Umbilical cord (tissue), 1 donor: ENCODE measurements at regions not wholly inside any gene's neighbourhood (a gene's known extent, or its start where the extent isn't known, plus 50 kb on each side); places are given as distances from the start of the nearest gene placed in this dataset.
A peak's percentile ranks its signal among the peaks of the same experiment; 100 is the strongest.

ENCODE experiments used
- DNase-seq: peaks from one replicate; pipeline ENCODE4 v3.0.0-alpha.2; 2015; ENCODE audit warnings: low spot score

DNA sequence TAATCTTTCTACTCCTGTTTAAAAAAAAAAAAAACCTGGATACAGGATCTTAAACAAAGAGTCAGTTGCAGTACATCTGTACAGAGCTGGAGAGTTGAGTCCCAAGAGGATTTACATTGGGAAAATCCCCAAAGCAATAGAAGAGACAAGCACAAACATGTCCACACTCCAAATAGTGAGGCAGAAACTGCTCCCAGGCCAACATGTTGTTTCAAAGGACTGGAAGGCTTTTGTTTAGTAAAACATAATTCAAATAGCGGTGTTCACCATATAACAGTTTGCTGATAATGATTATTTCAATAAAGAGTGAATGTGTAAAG, 425.4 kb downstream of the ADGRL2 start:
- DNase-seq = no peak

DNA sequence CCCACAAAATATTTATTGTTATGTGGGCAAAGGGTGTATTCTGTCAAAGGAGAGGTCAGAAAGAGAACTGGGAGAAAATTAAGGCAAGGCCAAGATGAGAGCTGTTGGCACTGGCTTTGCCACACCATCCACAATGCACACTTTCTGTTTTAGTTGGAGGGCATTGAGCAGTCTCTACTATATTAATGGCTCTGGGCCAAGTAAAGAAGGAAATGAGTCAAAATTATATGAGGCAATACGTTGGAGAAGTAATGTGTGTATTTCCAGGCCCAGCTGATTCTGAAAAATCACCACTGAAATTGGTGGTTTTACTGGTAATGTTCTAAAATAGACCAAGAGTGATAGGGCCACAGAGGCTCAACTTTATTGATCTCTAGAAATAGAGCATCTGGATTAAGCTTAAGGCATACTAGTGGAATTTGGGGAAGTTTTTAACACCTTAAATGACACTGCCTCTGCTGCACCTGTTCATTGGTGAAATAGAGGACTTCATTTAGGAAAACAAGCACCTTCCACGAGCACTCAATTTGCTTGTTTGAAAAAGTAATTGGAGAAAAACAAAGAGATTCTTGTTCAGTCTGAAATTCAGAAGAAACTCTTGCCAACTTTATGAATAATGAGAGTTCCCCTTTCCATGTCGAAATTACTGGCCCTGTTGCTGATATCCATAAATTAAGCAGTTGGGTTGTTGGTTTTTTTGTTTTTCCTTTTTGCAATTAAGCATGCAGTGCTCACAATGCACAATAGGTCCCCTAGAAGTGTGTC, 424.9 kb downstream of the ADGRL2 start:
- DNase-seq = peak; percentile 29

DNA sequence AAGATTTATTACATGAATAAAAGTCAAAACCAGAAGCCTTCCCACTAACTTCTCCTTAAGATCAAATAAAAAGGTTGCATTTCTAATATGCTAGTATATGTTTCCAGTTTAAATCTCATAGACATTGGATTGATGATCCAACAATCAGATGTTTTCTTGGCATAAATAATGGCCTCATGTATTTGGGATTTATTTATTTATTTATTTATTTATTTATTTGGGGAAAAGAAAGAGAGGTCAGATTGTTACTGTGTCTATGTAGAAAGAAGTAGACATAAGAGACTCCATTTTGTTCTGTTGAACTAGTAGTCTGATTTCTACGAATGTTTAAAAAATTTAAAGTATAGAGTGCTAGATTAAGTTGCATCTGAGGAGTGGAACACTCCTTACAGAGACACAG, 422.4 kb downstream of the ADGRL2 start:
- no peak for DNase-seq

DNA sequence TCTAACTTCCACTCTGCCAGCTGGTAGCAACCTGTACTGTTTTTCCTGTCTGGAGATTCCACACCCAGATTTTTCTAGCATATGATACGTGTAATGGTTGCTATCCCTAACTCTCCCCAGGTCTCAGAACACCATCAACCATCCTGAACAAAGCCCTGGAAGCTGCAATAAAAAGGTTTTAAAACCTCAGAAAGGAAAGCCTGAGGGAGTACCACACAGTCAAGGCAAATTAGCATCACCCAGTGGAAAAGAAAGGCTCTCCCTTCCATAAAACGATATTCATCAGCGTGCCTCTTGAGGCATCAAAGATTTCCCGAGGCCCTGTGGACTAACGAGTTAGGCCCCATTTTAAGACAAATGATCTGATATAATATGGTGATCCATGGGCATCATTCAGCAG, 421.0 kb downstream of the ADGRL2 start:
- no peak for DNase-seq

DNA sequence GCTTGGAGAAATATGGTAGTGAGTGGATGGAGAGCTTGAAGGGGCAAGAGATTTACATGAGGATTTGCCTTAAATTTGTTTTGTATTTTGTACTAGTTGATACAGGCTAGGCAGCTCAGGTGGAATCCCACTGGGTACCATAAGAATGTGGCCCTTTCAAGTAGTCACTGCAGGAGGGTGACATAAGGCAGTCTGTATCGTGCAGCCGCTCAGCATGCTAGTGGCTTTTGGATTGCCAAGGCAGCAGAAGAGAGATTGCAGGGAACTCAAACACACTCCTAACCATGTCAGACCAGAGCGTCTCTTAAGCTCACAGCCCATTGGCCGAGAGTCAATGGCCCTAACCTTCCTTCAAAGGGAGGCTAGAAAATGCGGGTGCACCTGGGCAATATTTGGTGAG, 420.0 kb downstream of the ADGRL2 start:
- no peak for DNase-seq

DNA sequence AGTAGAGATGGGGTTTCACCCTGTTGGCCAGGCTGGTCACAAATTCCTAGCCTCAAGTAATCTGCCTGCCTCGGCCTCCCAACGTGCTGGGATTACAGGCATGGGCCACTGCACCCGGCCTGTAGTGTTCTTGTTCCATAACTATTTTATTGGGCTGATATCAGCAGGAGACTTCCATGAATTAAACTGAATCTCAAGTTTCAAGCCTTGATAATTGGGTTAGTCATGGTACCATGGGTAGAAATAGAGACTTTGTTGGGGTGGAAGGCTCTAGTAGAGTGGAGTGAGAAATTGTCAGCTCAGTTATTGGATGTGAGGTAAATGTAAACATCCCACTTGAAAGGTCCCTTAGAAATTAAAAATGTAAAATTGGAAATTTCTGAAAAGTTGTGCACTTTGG, 419.1 kb downstream of the ADGRL2 start:
- DNase-seq = no peak

DNA sequence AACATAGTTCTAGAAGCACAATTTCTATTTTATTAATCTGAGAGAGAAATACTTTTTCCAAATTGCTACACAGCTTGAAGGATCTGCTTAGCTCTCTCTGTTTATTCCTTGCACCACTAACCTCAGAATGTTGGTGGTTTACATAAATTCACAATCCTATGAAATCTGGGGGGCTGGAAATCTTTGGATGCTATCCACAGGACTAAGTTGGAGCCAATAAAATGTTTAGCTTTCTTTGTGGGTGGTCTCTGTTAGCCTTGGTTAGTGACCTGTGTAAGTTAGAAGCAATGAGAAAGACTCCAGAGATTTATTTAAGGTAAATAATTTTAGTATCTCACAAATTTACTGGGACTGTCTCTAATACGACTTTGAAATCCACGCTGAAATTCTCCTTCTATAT, 418.1 kb downstream of the ADGRL2 start:
- no peak for DNase-seq

DNA sequence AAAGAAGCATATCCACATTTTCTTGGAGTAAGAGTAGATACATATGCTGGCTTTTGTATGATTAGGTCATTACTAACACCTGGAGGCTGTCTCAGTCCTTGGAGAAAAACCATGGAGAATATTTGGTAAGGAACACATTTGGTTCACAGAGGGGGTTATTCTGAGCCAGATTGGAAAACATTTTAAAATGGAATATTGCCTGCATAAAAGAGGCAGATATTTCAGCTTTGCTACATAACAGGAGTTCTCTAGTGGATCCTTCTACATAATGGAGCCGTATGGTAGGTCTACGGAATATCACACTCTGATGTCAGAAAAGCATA, 415.1 kb downstream of the ADGRL2 start:
- DNase-seq = no peak

DNA sequence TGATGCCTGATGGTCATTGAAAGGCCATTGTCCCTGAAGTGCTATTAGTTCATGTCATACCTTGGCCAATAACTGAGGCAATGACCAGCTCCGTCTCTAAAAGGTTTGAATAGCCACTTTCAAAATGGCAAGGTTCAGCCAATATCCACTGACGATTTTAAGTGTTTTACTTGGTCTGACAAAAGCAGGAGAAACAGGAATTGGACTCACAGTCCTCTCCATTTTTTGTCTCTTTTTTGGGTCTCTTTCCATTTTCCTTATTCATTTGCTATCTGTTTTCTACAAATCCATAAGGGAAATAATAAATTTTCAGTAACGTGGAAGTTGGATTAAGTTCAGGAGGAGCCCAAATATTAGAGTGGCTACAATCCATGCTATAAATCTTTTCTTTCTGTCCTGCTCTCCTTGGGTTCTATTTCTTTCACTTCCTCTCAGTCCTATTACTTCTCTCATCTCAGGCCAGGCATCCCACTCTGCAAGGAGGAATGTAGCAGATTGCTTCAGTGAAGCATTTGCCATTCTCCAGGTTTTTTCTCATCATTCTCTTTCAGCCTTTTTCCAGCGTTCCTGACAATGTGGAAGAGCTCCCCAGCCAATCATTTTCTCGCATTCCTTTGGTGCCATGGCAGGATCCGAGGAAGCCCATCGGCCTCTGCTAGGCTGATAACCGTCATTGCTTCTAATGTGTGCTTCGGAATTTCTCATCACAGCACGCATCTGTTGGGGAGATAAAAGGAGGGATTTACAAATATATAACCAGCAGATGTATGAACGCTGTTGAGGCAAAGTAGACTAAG, 414.5 kb downstream of the ADGRL2 start:
- DNase-seq = peak; percentile 47

DNA sequence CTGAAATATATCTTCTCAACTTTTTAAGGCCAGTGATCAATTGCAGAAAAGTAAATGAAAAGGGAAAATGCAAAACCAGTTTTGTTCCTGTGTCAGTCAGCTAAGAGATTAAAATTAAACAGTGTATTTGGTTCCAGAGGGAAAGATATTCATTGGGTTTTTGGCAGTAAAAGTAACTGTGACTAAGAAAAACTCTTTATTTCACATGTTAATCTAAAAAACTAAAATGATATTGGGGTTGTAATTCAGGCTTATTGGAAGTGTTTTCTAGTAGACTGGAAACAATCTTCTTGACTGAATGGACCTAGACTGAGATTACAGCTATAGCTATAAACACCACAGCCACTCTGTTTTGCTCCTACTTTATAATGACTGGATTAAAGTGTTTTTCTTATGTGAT, 413.9 kb downstream of the ADGRL2 start:
- DNase-seq = no peak

DNA sequence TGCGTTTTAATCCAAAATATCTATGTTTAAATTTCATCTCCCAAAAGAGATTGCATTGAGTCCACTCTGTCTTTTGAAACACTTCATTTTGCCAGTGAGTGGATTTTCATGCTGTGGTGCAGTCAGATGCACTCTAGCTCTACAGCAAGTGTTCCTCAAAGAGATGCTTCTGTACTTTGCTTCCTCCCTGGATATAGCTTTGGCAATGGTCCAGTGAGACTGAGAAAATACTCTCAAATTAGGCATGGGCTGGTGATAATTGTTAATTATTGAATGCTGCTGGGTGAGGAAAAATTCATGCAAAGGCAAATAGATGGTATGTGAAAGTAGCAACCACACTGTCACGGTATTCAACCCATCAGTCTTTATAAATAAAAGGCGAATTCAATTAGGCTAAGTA, 396.9 kb downstream of the ADGRL2 start:
- DNase-seq = no peak

DNA sequence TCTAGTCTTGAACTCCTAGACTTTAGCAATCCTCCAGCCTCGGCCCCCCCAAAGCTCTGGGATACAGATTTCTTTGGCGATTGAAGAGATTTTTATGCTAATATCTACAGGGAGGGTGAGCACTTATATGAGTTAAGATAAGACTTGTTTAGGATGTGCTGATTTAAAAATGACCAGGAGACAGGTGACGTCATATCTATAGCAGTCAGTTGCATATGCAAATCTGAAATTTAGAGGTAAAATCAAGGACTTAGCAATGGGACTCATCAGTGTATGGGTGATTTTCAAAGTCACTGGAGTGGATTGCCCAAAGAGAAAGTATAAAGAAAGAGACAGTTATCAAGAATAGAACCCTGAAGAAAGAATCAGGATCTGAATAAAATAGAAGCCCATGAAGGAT, 394.5 kb downstream of the ADGRL2 start:
- no peak for DNase-seq

DNA sequence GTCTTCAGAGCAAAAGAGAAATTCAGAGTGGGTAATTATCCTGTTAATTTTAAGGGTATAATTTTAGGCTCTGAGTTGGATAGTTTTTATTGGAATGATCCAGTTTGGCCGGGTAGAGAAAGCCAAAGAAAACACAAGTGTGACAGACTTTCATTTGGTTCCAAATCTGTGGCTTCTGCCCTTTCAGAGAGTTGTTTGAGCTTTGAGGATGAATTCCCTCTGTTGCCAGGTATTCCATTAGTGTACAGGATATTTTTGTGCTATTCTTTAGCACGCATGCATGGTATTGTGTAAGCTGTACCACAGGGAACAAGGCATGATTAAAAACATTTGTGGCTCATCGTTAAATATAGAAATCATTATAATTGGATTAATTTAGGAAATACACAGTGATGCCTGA, 384.4 kb downstream of the ADGRL2 start:
- no peak for DNase-seq

DNA sequence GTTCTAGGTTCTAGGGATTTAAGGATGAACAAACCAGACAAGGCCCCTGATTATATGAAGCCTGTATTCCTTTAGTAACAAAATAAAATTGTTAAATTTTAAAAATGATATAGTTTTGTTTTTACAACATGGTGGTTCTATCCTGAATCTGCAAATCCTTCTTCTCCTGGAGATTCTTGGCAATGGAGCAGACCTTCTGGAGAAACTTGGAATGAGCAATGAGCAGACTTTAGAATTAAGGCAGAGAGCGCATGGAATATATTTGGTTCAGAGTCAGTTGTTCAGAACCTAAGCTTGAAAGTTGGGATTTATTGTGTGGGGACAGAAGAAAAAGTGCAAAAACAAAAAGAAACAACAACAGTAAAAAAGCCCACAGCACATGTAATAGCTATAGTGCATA, 381.1 kb downstream of the ADGRL2 start:
- DNase-seq = no peak

DNA sequence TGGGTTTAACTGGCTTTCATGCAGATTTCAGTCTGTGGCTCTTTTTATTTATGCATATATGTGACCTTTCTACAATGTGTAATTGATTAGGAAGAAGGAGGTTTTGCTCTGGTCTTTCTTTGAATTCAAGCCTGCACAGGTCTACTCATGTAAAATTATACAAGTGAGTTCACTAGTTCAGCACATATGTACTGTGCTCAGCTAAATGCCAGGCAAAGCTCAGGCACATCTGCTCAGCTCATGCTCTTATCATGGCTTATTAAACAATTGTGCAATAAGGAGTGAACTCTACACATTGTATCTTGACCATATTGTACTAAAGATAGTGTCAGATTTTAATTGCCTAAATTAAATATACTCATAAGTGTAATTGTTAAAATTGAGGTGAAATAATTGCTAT, 378.4 kb downstream of the ADGRL2 start:
- peak; percentile 35 for DNase-seq

DNA sequence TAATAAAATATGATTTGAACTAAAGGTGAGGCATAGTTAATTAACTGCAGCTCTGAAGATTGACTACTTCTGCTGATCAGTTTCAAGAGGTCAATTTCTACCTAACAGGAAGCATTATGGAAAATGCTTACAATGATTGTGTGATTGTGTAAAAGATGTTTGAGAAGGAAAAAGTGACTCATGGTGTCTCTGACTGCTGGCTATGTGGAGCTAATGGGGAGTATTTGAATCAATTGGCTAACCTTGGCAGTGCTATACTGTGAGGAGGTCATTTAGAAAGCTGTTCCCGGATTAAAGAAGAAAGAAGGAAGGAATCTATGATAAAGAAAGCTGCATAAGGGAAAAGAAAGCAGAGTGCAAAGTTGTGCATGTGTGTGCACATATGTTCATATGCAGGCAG, 376.5 kb downstream of the ADGRL2 start:
- peak; percentile 40 for DNase-seq

DNA sequence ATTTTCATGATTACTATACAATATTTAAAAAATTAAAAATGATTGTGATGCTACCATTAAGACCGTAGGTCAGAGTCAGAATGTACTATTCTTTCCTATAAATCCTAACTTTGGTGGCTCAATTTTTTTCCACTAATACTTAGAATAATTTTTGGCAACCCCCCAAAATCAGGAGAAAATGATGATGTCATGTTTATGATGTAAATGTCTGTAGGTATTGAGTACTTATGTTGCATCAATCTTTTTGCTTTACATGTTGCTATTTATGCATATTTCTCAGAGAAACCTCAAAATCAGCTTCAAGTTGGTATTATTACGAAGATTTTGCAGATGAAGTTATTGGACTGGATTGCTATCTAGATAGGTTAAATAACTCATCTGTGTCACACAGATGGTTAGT, 371.2 kb downstream of the ADGRL2 start:
- DNase-seq = no peak

DNA sequence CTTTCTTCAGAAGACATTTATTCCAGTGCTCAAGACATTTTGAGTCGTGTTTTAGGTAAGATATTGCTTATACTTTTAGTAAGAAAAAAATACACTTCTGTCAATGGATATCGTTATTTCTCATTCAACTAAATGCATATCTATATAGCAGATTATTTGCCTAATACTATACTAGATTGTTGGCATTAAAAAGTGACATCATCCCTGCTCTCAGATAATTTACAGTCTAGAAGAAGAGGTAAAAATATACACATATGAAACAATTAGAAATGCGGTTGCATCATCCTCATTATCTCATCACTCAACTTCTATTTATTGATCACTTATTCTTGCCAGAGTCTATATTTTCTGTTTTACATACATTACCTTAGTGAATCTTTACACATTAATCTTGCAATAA, 367.7 kb downstream of the ADGRL2 start:
- DNase-seq = no peak

DNA sequence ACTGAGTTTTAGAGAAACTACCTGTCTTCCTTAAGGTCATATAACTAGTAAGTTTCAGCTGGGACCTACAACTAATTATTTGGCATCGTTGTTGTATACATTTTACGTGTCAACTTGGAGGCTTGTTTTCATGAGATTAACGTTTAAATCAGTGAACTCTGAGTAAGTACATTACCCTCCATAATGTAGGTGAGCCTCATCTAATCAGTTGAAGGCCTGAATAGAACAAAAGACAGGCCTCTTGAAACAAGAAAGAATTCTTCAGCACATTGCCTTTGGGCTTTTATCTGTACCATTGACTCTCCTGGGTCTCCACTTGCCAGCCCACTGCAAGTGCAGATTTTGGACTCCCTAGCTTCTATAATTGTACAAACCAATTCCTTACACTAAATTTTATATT, 364.6 kb downstream of the ADGRL2 start:
- no peak for DNase-seq

DNA sequence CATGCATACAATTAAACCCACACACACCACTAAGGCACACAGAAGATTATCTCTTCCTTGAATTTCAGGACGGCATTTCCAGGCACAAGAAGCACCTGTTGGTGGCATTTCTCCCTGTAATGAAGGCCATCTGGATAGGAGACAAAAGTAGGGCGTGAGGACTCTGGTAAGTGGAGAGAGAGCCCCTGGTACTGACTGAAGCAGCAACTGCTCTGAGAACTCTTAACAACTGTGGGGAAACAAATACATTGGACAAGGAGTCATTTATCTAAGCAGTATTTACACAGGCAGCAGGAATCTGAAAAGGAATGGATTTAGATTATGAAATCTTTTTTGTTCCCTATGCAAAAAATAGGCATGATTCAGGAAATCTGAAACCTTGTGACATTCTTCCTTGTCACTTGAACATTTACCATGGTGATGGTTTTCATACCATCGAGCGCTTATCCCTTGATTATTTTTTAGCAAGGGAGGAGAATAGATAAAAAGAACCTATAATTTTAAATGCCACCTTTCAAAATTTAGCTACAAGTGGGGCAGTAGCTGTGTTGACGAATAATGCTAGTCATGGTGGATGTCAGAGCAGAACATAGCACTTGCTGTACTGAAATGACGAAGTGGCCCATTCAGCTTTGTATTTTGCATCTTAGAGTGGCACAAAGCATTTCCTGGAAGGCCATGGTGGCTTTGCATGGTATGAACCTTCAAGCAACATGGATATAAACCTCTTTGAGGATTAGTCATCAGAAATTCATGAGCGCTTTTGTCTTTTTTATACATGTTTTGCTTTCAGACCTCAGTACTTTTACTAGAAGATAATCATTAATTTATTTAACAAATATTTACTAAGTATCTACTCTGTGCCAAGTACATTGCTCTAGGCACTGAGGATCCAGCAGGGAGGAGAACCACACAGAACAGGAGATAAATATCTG, 362.0 kb downstream of the ADGRL2 start:
- no peak for DNase-seq

DNA sequence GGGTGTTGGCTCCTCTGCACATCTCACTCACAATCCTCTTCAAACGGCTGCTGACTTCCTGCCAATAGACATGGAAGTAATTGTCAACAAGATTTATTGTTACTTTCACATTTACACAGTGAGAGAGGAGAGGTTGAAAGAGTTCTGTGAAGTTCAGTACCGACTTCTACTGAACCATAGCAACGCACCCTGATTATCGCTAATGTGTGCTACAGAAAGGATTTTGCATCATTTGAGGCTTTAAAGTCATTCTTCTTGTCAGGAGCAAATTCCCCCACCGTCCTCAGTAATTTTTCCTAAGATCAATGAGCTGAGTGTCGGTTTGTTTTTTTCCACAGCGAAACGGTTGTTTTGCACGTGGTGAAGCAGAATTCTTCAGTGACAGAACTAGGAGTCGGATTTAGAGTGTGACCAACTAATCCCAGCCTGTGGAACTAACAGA, 361.0 kb downstream of the ADGRL2 start:
- peak; percentile 42 for DNase-seq

DNA sequence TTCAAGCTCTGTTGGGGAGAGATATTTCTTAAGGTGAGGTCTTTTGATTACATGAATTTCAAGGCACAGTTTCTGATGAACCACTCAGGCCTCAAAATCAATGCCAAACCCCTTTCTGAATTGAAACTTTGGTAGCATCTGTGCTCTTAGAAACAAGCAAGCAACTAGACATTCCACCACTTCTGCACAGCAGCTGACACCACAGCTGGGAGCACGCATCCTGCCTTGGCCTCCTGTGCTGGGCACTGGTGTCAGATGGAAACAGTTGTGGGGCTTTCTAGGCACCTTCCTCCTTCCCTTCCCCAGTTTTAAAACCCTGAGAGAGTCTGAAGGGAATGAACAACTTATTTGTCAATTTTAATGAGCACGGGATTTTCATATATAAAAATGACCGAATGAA, 360.2 kb downstream of the ADGRL2 start:
- no peak for DNase-seq
